Pancreas (tissue), 10 donors: ENCODE measurements at regions not wholly inside any gene's neighbourhood (a gene's known extent, or its start where the extent isn't known, plus 50 kb on each side); places are given as distances from the start of the nearest gene placed in this dataset.

Experiments used
- ATAC-seq, 4 donors: fragments of 200-7000 bp; cut with Tn5 transposase; one replicate each; pipeline versions ENCODE4 v1.8.0 to v1.9.1; 2020; ENCODE audit warnings: mild to moderate bottlenecking in 4 of 4, moderate library complexity in 4 of 4
- DNase-seq, 6 donors: peaks; one replicate each; pipeline ENCODE4 v3.0.0-alpha.2; 2020
- FAIRE-seq: peaks from 2 replicates; lab custom pipeline; 2012; peaks lifted over from hg19 to GRCh38; lab: Jason Lieb, UNC
- H3K27ac ChIP-seq, 4 donors: fragments of 200-600 bp; sonication (generic); 1 replicate in 3 of 4; 2 replicates in 1 of 4; pipeline versions ENCODE4 v1.5.0 to v1.8.0; 2020
- H3K27me3 ChIP-seq, 4 donors: fragments of 200-600 bp; one replicate each; pipeline ENCODE4 v1.8.0; 2021
- H3K36me3 ChIP-seq, 3 donors: fragments of 200-600 bp; sonication (generic) in 1 of 3; one replicate each; pipeline versions ENCODE4 v1.5.0 to v1.8.0; 2020 to 2021
- H3K4me1 ChIP-seq, 3 donors: fragments of 200-600 bp; one replicate each; pipeline ENCODE4 v1.8.0; 2021
- H3K4me3 ChIP-seq, 4 donors: fragments of 200-600 bp; sonication (generic) in 2 of 4; one replicate each; pipeline versions ENCODE4 v1.5.0 to v1.8.0; 2020 to 2021
- H3K9me3 ChIP-seq, 4 donors: fragments of 200-600 bp; one replicate each; pipeline ENCODE4 v1.8.0; 2021
- WGBS, 2 donors: extraction: QIAGEN DNeasy Blood & Tissue Kit; methylation state at CpG; one replicate each; pipeline ENCODE4 v1.1.7; 2013; 5-methylcytosine and 5-hydroxymethylcytosine counted together
- intact Hi-C, 3 donors: fragments of 100-400 bp; cut with DNase I; formaldehyde crosslinking; loops; one replicate each; pipeline versions ENCODE4 v1.11.1 to v1.14.2; 2022
- TF ChIP-seq, protein P1 (sequence below), 4 donors: fragments of 200-600 bp; sonication (generic) in 3 of 4; IDR thresholded peaks; one replicate each; pipeline versions ENCODE4 v1.5.0 to v1.8.0; 2021; ENCODE audit warnings: antibody characterized with exemption in 4 of 4
- donor health status: healthy with polysubstance abuse.
- donor health status: DM: no; HTN: no; CAD: no; lungs with moderate emphysema.
- donor health status: DM: no; HTN: no; CAD: no.
- donor health status: control.
- donor health status: control.
- donor health status: Bipolar disorder and iron deficiency.
- donor health status: DM: yes; HTN: yes; CAD: no.
- donor health status: DM: no; HTN: no; CAD: no.
- donor health status: DM: no; HTN: no; CAD: no.
- donor health status: DM: yes; HTN: yes; CAD: no.

DNA sequence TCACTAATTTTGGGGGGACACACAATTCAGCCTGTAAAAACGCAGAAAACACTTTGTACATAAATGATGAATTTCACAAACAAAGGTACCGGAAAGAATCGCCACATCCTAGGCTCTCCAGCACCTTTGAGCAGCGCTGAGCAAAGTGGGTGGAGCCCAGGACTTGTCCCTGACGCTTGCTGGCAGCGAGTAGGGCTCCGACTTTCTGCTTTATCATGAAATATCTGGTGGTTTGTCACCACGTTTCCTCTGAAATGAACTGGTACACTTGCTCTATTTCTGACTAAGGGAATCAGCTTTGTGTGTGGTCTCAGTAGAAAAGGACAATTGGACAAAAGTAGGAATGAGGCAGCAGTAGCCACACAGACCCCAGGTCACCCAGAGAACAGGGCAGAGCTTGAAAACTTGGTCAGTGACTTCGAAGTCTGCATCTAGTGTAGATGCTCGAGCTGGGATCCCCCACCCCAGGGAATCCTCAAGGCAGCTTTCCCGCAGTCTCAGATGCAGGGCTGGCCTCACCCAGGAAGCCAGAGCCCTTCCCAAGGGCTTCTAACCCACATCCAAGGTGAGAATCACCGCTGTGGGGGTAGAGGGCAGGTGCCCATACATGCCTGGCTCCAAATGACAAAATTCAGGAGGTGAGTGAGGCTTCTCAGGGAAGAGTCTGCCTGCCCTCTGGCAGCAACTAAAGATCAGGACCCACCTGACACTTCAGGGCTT lies 85.3 kb upstream of the SOX1 start:
- ATAC-seq: no peak
- intact Hi-C loops: no loop called here
- H3K4me1 ChIP-seq: no peaks in the 10 kb centered on the region
- no peaks in the 10 kb centered on the region for H3K36me3 ChIP-seq
- DNase-seq: no peak
- WGBS, 2 donors: 39 to 43% methylated on average over 12 of the region's 12 CpGs
- no peak overlapping the region for H3K27ac ChIP-seq
- H3K4me3 ChIP-seq: no peak overlapping the region
- H3K27me3 ChIP-seq: peaks cover 0 to 6% (median 0%) of the 10 kb centered on the region in 4 donors
- FAIRE-seq: no peak
- no peaks in the 10 kb centered on the region for H3K9me3 ChIP-seq
- TF ChIP-seq, protein P1, sequence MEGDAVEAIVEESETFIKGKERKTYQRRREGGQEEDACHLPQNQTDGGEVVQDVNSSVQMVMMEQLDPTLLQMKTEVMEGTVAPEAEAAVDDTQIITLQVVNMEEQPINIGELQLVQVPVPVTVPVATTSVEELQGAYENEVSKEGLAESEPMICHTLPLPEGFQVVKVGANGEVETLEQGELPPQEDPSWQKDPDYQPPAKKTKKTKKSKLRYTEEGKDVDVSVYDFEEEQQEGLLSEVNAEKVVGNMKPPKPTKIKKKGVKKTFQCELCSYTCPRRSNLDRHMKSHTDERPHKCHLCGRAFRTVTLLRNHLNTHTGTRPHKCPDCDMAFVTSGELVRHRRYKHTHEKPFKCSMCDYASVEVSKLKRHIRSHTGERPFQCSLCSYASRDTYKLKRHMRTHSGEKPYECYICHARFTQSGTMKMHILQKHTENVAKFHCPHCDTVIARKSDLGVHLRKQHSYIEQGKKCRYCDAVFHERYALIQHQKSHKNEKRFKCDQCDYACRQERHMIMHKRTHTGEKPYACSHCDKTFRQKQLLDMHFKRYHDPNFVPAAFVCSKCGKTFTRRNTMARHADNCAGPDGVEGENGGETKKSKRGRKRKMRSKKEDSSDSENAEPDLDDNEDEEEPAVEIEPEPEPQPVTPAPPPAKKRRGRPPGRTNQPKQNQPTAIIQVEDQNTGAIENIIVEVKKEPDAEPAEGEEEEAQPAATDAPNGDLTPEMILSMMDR (IDR thresholded peaks at IDR 0.05): no peak

DNA sequence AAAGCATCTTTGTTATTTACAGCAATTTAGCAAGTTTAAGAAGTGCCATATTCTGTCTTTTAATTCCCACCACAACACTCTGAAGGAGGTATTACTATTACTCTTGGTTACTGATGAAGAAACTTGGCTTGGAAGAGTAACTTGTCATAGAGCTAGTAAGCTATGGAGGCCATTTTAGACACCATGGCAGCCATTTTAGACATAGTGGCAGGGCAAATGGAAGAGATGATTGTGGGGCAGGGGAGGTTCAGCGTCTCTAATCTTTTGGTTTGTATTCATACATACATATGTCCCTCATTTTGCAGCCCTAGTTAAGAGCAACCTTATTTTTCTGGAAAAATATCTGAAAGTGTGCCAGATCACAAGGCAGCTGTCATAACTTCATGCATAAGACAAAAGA lies 82.6 kb upstream of the SOX1 start:
- intact Hi-C loops: no loop called here

DNA sequence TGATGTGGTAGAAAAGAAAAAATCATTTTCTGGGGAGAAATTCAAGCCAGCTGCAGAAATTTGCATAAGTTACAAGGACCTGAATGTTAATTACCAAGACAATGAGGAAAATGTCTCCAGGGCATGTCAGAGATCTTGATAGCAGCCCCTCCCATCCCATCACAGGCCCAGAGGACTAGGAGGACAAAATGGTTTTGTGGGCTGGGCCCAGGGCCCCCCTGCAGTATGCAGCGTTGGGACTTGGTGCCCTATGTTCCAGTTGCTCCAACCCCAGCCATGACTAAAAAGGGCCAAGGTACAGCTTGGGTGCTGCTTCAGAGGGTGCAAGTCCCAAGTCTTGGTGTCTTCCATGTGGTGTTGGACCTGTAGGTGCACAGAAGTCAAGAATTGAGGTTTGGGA lies 76.6 kb upstream of the SOX1 start:
- H3K27ac ChIP-seq: no peak overlapping the region
- WGBS, 2 donors: 60 to 88% methylated on average over 1 of the region's 1 CpG
- H3K9me3 ChIP-seq: no peaks in the 10 kb centered on the region
- no peaks in the 10 kb centered on the region for H3K36me3 ChIP-seq
- FAIRE-seq (no peak), DNase-seq (no peak), ATAC-seq (no peak)
- H3K27me3 ChIP-seq: no peaks in the 10 kb centered on the region
- intact Hi-C loops: no loop called here
- TF ChIP-seq, protein P1 (IDR thresholded peaks at IDR 0.05): no peak
- no peaks in the 10 kb centered on the region for H3K4me1 ChIP-seq
- H3K4me3 ChIP-seq: no peak overlapping the region

More for the DNA sequence above, 82.6 kb upstream of the SOX1 start:
- Histone ChIP-seq H3K9me3 (no peaks in the 10 kb centered on the region), H3K36me3 (no peaks in the 10 kb centered on the region), H3K27ac (no peak overlapping the region), H3K4me1 (no peaks in the 10 kb centered on the region), H3K27me3 (no peaks in the 10 kb centered on the region), H3K4me3 (no peak overlapping the region)
- WGBS, 2 donors: 65 to 72% methylated on average over 1 of the region's 1 CpG
- ATAC-seq (no peak), DNase-seq (no peak), FAIRE-seq (no peak)
- TF ChIP-seq, protein P1 (IDR thresholded peaks at IDR 0.05): no peak

DNA sequence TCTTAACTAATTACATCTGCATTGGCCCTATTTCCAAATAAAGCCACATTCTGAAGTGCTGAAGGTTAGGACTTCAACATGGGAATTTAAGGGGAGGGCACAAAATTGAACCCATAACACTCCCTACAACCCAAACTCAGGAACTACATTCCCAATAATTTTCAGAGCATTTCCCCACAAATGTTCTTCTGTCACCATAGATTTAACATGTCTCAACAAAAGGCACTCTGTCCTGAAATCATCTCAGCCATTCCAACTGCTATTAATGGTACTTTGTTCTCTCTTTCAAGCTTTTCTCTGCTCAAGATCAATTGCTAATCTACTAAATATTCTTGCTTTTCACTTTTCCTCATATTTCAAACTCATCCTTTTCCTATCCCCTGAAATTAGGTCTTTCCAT lies 74.0 kb upstream of the SOX1 start:
- H3K9me3 ChIP-seq: no peaks in the 10 kb centered on the region
- no peak overlapping the region for H3K27ac ChIP-seq
- no peak for FAIRE-seq
- H3K4me3 ChIP-seq: no peak overlapping the region
- H3K36me3 ChIP-seq: no peaks in the 10 kb centered on the region
- no peak for ATAC-seq
- TF ChIP-seq, protein P1 (IDR thresholded peaks at IDR 0.05): no peak
- intact Hi-C loops: no loop called here
- no peak for DNase-seq
- H3K4me1 ChIP-seq: no peaks in the 10 kb centered on the region
- H3K27me3 ChIP-seq: peaks cover 0 to 14% (median 0%) of the 10 kb centered on the region in 4 donors

DNA sequence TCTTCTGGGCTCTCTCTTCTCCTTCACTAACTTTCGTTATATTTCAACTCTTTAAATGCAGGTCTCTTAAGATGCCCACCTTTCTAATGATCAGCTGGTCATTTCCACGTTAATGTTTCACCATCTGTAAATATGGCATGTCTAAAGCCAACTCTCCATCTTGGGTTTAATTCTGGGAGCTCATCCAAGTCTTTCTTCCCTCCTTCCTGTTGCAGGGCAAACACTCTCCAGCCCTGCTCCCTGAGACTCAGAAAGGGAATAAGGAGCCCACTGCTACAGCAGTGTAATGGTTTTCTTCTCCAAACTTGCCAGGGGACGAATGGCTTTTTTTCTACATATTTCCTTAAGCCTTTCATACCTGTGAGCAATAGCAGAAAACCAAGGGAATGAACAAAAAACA lies 73.3 kb upstream of the SOX1 start:
- WGBS, 2 donors: 17 to 28% methylated on average over 3 of the region's 3 CpGs
- Histone ChIP-seq H3K36me3 (no peaks in the 10 kb centered on the region), H3K27me3 (peaks cover 0 to 15% (median 0%) of the 10 kb centered on the region in 4 donors), H3K4me3 (no peak overlapping the region), H3K9me3 (no peaks in the 10 kb centered on the region), H3K4me1 (no peaks in the 10 kb centered on the region), H3K27ac (no peak overlapping the region)
- intact Hi-C loops: no loop called here
- ATAC-seq (peak in 1 of 4 donors; percentile 30), FAIRE-seq (no peak), DNase-seq (no peak)
- TF ChIP-seq, protein P1 (IDR thresholded peaks at IDR 0.05): no peak
